CD14-positive monocyte (primary cell): ENCODE measurements at regions not wholly inside any gene's neighbourhood (a gene's known extent, or its start where the extent isn't known, plus 50 kb on each side); places are given as distances from the start of the nearest gene placed in this dataset.

ENCODE experiments used
- DNase-seq, 3 donors: peaks; one replicate each; pipeline ENCODE4 v3.0.0-alpha.2; 2011 to 2022
- H2AFZ ChIP-seq: 2 replicates; pipeline ENCODE4 v1.6.0; 2012; ENCODE audit warnings: mild to moderate bottlenecking, low read depth, low read length, inconsistent platforms; ENCODE audit not compliant: insufficient read depth, poor library complexity, severe bottlenecking
- H3K27ac ChIP-seq, 2 donors: 1 replicate in 1 of 2; 2 replicates in 1 of 2; pipeline ENCODE4 v1.5.1; 2012 to 2013; ENCODE audit warnings: low read length in 2 of 2, control low read depth in 1 of 2, inconsistent platforms in 1 of 2, low read depth in 1 of 2, mild to moderate bottlenecking in 1 of 2
- H3K27me3 ChIP-seq, 2 donors: one replicate each; pipeline versions ENCODE4 v1.6.0 to v1.6.1; 2011 to 2013; ENCODE audit warnings: low read length in 2 of 2; ENCODE audit not compliant: control insufficient read depth in 2 of 2, insufficient read depth in 2 of 2
- H3K36me3 ChIP-seq, 2 donors: replicated peaks in 1 of 2; 1 replicate in 1 of 2; 2 replicates in 1 of 2; pipeline versions ENCODE4 v1.5.1 to v1.6.1; 2012 to 2013; ENCODE audit warnings: low read length in 2 of 2, control low read depth in 1 of 2, inconsistent platforms in 1 of 2, mild to moderate bottlenecking in 1 of 2; ENCODE audit not compliant: insufficient read depth in 2 of 2, control insufficient read depth in 1 of 2
- H3K4me1 ChIP-seq, 2 donors: 1 replicate in 1 of 2; 2 replicates in 1 of 2; pipeline versions ENCODE4 v1.5.1 to v1.6.1; 2012 to 2013; ENCODE audit warnings: low read length in 2 of 2, control low read depth in 1 of 2, inconsistent platforms in 1 of 2, mild to moderate bottlenecking in 1 of 2, moderate library complexity in 1 of 2; ENCODE audit not compliant: insufficient read depth in 2 of 2, control insufficient read depth in 1 of 2
- H3K4me2 ChIP-seq: replicated peaks from 2 replicates; pipeline ENCODE3; 2012; ENCODE audit warnings: low read length, moderate library complexity, mild to moderate bottlenecking; ENCODE audit not compliant: poor library complexity, severe bottlenecking; ENCODE audit errors: extremely low read depth
- H3K4me3 ChIP-seq, 3 experiments: fragments of 200-600 bp in 1 of 3; sonication (generic) in 1 of 3; replicated peaks in 1 of 3; 1 replicate in 2 of 3; 2 replicates in 1 of 3; pipeline ENCODE4 v1.5.1; 2011 to 2013; ENCODE audit warnings: low read length in 3 of 3, mild to moderate bottlenecking in 3 of 3, control low read depth in 2 of 3, low read depth in 2 of 3, inconsistent platforms in 1 of 3, moderate library complexity in 1 of 3
- H3K79me2 ChIP-seq: 2 replicates; pipeline ENCODE4 v1.6.0; 2012; ENCODE audit warnings: mild to moderate bottlenecking, control low read depth, inconsistent platforms, low read length, moderate library complexity; ENCODE audit not compliant: insufficient read depth
- H3K9ac ChIP-seq: 2 replicates; pipeline ENCODE4 v1.6.0; 2017; ENCODE audit warnings: low read length, mild to moderate bottlenecking; ENCODE audit not compliant: insufficient read depth, poor library complexity, severe bottlenecking
- H3K9me3 ChIP-seq, 2 donors: replicated peaks in 1 of 2; 1 replicate in 1 of 2; 2 replicates in 1 of 2; pipeline versions ENCODE4 v1.5.1 to v1.6.1; 2012 to 2013; ENCODE audit warnings: low read length in 2 of 2, control low read depth in 1 of 2; ENCODE audit not compliant: control insufficient read depth in 1 of 2, insufficient read depth in 1 of 2
- H4K20me1 ChIP-seq: 2 replicates; pipeline ENCODE4 v1.6.0; 2012; ENCODE audit warnings: mild to moderate bottlenecking, low read length, control low read depth, moderate library complexity; ENCODE audit not compliant: insufficient read depth
- H3K27ac Mint-ChIP-seq, 7 donors: one replicate each; pipeline ENCODE4 v1.8.0; 2020; ENCODE audit warnings: mild to moderate bottlenecking in 7 of 7, mixed read lengths in 7 of 7, moderate library complexity in 6 of 7, inconsistent platforms in 2 of 7
- H3K27me3 Mint-ChIP-seq, 3 donors: one replicate each; pipeline ENCODE4 v1.8.0; 2021 to 2022; ENCODE audit warnings: low read depth in 3 of 3, mild to moderate bottlenecking in 3 of 3, mixed read lengths in 3 of 3, moderate library complexity in 3 of 3, inconsistent platforms in 1 of 3
- H3K36me3 Mint-ChIP-seq, 2 donors: one replicate each; pipeline ENCODE4 v1.8.0; 2020; ENCODE audit warnings: mixed read lengths in 2 of 2, inconsistent platforms in 1 of 2, mild to moderate bottlenecking in 1 of 2
- H3K4me1 Mint-ChIP-seq: one replicate; pipeline ENCODE4 v1.8.0; 2020; ENCODE audit warnings: mild to moderate bottlenecking, mixed read lengths
- H3K4me3 Mint-ChIP-seq, 2 donors: one replicate each; pipeline ENCODE4 v1.8.0; 2020; ENCODE audit warnings: mild to moderate bottlenecking in 2 of 2, mixed read lengths in 2 of 2, moderate library complexity in 1 of 2
- H3K9me3 Mint-ChIP-seq, 7 donors: one replicate each; pipeline ENCODE4 v1.8.0; 2020 to 2022; ENCODE audit warnings: mixed read lengths in 7 of 7, mild to moderate bottlenecking in 6 of 7, moderate library complexity in 6 of 7, inconsistent platforms in 2 of 7
- CTCF ChIP-seq: fragments of 200-600 bp; IDR thresholded peaks from one replicate; pipeline ENCODE4 v1.8.0; 2022; ENCODE audit warnings: antibody characterized with exemption, mild to moderate bottlenecking
- WGBS: methylation state at CpG from one replicate; pipeline ENCODE4 v1.1.5; 2013; ENCODE audit warnings: missing lambda C conversion rate; ENCODE audit not compliant: insufficient coverage; 5-methylcytosine and 5-hydroxymethylcytosine counted together
- intact Hi-C, 2 donors: fragments of 100-400 bp; cut with micrococcal nuclease; formaldehyde crosslinking; loops; one replicate each; pipeline versions ENCODE4 v1.15.0 to v1.15.1; 2023

GRCh38 chr18:40108596-40108995 is 1846.4 kb upstream of the PIK3C3 start:
- Histone ChIP-seq H3K4me2 (no peak overlapping the region), H3K4me3 (no peak overlapping the region), H4K20me1 (no peaks in the 10 kb centered on the region), H3K27me3 (no peaks in the 10 kb centered on the region), H3K4me1 (no peaks in the 10 kb centered on the region), H3K9ac (no peak overlapping the region), H3K9me3 (no peaks in the 10 kb centered on the region), H3K79me2 (no peaks in the 10 kb centered on the region), H2AFZ (no peak overlapping the region), H3K27ac (no peak overlapping the region), H3K36me3 (no peaks in the 10 kb centered on the region)
- H3K9me3 Mint-ChIP-seq = peaks cover 0 to 7% (median 4%) of the 10 kb centered on the region in 7 donors
- WGBS = 80% methylated on average over 1 of the region's 5 CpGs
- H3K27me3 Mint-ChIP-seq = no peaks in the 10 kb centered on the region
- intact Hi-C loops = no loop called here
- no peak for TF ChIP-seq CTCF
- H3K4me3 Mint-ChIP-seq = no peak overlapping the region
- no peaks in the 10 kb centered on the region for H3K4me1 Mint-ChIP-seq
- no peaks in the 10 kb centered on the region for H3K36me3 Mint-ChIP-seq
- no peak for DNase-seq
- H3K27ac Mint-ChIP-seq = no peak overlapping the region

GRCh38 chr18:40102903-40103302 is 1852.1 kb upstream of the PIK3C3 start:
- H3K27me3 ChIP-seq = no peaks in the 10 kb centered on the region
- no peak overlapping the region for H3K4me2 ChIP-seq
- no peak overlapping the region for H2AFZ ChIP-seq
- peaks cover 0 to 5% (median 3%) of the 10 kb centered on the region in 7 donors for H3K9me3 Mint-ChIP-seq
- H3K4me3 Mint-ChIP-seq = no peak overlapping the region
- peaks cover 0 to 2% of the 10 kb centered on the region in 2 donors for H3K9me3 ChIP-seq
- no peaks in the 10 kb centered on the region for H3K36me3 Mint-ChIP-seq
- H3K79me2 ChIP-seq = no peaks in the 10 kb centered on the region
- no peak for TF ChIP-seq CTCF
- no peaks in the 10 kb centered on the region for H3K36me3 ChIP-seq
- H3K4me3 ChIP-seq = no peak overlapping the region
- no peak overlapping the region for H3K27ac ChIP-seq
- H3K27me3 Mint-ChIP-seq = no peaks in the 10 kb centered on the region
- H3K27ac Mint-ChIP-seq = no peak overlapping the region
- no peak overlapping the region for H3K9ac ChIP-seq
- no peaks in the 10 kb centered on the region for H4K20me1 ChIP-seq
- H3K4me1 ChIP-seq = no peaks in the 10 kb centered on the region
- no peak for DNase-seq
- no peaks in the 10 kb centered on the region for H3K4me1 Mint-ChIP-seq
- intact Hi-C loops = no loop called here
